Testis (tissue), 2 donors: ENCODE measurements at regions not wholly inside any gene's neighbourhood (a gene's known extent, or its start where the extent isn't known, plus 50 kb on each side); places are given as distances from the start of the nearest gene placed in this dataset.

ENCODE experiments used
- CTCF ChIP-seq, 3 experiments: fragments of 450-650 bp in 2 of 3; fragments of 200-600 bp in 1 of 3; sonication (generic) in 1 of 3; IDR thresholded peaks; one replicate each; pipeline ENCODE4 v1.5.1; 2016 to 2019; ENCODE audit warnings: antibody characterized with exemption in 3 of 3, mild to moderate bottlenecking in 2 of 3, moderate library complexity in 1 of 3
- POLR2A ChIP-seq: fragments of 450-650 bp; IDR thresholded peaks from one replicate; pipeline ENCODE4 v1.6.1; 2017; ENCODE audit warnings: antibody characterized with exemption, mild to moderate bottlenecking, moderate library complexity

GRCh38 chr12:128163086-128163485 lies 103.9 kb upstream of the TMEM132C start:
- no peak for TF ChIP-seq CTCF (IDR thresholded peaks at IDR 0.05)
- no peak for TF ChIP-seq POLR2A
